HG03064 (cell line): ENCODE measurements at regions not wholly inside any gene's neighbourhood (a gene's known extent, or its start where the extent isn't known, plus 50 kb on each side); places are given as distances from the start of the nearest gene placed in this dataset.
"Not testable (repeated sequence)": the region's sequence is repeated elsewhere in the genome, so short reads cannot be mapped to it uniquely, and the experiment has no call there.

ENCODE experiments used
- ATAC-seq: cut with Tn5 transposase; IDR thresholded peaks from one replicate; pipeline ENCODE4 v1.9.1; 2021; ENCODE audit warnings: low read depth; ENCODE audit not compliant: unreplicated experiment

GRCh38 chr14:43481864-43482263 lies 1025.2 kb downstream of the FSCB start:
- ATAC-seq, result no peak

DNA sequence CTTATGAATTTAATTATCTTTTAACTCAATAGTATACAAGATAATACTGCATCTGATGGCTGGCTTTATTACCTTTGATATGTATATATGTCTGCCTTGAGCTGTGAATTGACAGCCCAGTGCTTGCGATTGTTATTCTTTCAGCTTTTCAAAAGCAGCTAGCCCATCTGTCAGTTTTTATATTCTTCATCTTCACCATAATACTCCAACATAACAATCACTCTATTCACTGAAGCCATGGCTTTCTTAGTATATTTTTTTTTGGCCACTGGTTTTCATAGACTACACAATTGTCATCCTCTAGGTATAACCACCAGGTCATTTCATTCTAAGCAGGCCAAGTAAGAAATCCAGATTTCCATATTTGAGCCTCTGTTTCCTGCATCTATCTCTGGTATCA lies 1026.1 kb downstream of the FSCB start:
- ATAC-seq, result no peak

DNA sequence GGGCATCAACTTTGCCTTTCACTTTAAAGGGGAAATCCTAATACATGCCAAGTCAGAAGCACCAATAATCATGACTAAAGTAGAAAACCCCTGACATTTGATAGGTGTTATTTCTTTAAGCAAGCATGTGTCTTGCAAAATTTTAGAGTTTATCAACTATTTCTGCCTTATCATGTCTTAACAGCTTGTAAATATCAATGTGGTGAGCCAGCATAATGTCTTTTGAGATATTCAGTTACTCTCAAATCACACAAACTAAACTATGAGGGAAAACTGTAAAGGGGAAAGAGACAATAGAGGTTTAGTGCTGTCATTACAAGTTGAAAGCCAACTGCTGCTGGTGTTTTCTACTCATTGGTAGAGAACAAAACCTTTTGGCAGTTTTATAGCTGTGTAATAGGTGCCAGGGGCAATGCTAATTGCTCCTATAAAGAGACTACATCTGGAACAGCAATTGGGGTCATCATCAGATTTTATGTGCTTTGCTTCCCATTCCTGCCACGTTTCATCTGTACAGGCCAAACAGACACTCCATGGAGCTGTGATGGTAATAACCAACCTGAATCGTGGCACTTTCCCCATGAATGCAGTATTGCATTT lies 1027.4 kb downstream of the FSCB start:
- no peak for ATAC-seq

GRCh38 chr14:43476822-43477221 lies 1030.3 kb downstream of the FSCB start:
- no peak for ATAC-seq

- no peak for ATAC-seq
Measured at GRCh38 chr14:43475757-43476156, 1031.3 kb downstream of the FSCB start.

DNA sequence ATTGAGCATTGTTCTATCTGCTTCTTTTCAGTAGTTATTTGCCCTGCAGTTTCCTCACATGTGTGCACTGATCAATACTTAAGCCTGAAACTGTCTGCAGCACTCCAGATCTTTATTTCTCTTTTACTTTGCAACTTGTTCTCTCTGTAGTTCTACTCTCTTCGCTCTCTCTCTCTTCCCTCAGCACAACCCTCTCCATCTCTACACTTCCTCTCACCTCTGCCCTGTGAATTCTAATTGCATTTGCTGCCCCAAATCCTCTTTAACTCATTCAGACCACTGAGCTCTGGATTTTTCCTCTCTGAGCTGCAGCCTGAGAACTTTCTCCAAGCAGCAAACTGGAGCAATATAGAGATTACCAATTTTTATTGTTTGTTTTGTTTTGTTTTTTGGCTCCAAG lies 1035.5 kb downstream of the FSCB start:
- no peak for ATAC-seq

GRCh38 chr14:43464968-43465367 lies 1042.1 kb downstream of the FSCB start:
- no peak for ATAC-seq

GRCh38 chr14:43449291-43449690 lies 1057.8 kb downstream of the FSCB start:
- ATAC-seq, result no peak

GRCh38 chr14:43438056-43438455 lies 1069.0 kb downstream of the FSCB start:
- ATAC-seq, result no peak

DNA sequence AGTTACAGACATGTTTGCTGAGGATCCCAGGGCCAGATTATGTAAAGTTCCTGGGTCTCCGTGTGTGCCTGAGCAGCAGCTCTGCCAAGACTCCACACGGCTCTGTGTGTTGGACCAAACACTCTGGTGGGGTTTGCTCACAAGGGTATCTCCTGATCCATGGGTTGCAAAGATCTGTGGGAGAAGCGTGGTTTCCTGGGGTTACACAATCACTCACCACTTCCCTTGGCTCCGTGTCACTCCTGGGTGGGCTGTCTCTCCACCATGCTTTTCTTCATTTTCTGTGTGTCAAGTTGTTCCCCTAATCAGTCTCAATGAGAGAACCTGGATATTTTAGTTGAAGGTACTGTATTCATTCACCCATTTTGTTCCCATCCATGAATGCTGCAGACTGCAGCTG lies 1088.8 kb downstream of the FSCB start:
- no peak for ATAC-seq

- ATAC-seq, result no peak
Measured at GRCh38 chr14:43413084-43413483, 1094.0 kb downstream of the FSCB start.

DNA sequence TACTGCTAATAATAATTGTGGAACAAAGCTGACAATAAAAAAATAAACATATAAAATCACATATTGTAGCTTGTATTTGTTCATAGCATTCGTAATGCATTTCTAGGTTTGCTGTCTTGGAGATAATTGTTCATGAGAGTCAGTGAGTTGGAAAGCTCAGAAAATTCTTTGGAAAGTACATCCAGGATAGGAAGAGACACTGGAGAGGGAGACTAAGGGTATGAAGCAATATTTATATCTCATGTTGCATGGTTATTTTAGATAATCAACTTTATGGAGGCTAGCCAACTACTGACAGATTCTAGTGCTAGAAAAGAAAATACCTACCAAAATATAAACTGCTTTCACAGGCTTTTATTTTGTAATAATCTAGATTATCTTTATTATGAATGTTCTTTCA lies 1095.2 kb downstream of the FSCB start:
- ATAC-seq, result no peak

DNA sequence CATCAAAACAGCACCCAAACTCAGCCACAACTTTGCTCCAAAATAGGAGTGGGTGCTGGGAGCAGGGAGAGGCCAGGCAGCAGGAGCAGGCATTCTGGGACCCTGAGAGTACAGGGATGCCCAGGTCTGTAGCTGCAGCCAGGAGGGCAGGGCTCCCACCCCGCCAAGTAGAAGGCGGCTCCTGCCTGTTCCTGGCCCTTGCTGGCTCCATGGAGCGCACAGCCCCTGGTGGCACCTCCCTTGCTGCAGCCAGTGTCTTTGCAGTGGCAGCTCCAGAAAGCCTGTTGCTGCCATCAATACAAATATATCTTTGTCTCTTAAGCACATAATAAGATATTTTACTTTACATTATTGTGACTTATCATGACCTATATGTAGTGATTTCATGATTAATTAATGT lies 1096.5 kb downstream of the FSCB start:
- no peak for ATAC-seq

DNA sequence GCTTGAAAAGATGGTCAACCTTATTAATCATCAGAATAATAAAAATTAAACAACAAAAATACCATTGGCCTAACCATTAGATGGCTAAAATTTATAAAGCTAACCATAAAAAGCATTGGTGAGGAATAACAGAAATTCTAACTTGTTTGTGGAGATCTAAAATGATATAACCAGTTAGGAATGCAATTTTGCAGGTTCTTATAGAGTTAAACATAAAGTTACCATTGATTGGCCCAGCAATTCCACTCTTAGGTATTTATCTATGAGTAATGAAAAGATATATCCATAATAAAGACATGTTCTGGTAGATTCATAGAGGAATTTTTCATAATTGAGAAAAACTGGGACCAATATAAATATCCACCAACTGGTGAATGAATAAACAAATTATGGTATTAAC lies 1098.6 kb downstream of the FSCB start:
- ATAC-seq, result no peak

DNA sequence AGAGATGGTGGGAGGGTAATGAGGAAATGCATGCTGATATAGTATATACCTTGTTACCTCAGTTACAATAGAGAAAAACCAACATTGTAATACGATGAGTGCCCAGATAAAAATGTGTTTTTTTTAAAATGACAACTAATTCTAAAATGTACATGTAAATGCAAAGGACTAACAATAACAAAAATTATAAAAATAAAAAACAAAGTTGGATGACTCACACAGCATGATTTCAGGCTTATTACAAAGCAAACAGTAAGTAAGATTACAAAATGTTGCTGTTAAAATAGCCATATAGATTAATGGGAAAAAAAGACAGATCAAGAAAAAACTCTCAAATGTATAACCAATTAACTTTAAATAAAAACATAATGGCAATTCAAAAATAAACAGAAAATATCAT lies 1099.4 kb downstream of the FSCB start:
- ATAC-seq, result no peak

GRCh38 chr14:43406931-43407330 lies 1100.2 kb downstream of the FSCB start:
- ATAC-seq, result no peak

- ATAC-seq, result no peak
Measured at GRCh38 chr14:43399289-43399688, 1107.8 kb downstream of the FSCB start.

DNA sequence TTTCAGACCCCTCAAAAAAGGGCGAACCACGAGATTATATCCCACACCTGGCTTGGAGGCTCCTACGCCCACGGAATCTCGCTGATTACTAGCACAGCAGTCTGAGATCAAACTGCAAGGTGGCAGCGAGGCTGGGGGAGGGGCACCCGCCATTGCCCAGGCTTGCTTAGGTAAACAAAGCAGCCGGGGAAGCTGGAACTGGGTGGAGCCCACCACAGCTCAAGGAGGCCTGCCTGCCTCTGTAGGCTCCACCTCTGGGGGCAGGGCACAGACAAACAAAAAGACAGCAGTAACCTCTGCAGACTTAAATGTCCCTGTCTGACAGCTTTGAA lies 1136.6 kb downstream of the FSCB start:
- not testable (repeated sequence) for ATAC-seq

- no peak for ATAC-seq
Measured at GRCh38 chr14:43369710-43370564, 1137.1 kb downstream of the FSCB start.

DNA sequence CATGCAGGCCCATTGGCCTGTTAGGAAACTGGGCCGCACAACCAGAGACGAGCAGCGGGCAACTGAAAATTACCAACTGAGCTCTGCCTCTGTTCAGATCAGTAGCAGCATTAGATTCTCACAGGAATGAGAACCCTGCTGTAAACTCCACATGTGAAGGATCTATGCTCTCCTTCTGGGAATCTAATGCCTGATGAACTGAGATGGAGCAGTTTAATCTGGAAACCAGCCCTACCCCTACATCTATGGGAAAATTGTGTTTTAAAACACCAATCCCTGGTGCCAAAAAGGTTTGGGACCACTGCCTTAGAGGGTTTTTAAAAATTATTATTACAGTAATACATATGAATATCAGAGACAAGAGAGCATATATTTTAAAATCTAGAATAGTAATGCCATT lies 1144.5 kb downstream of the FSCB start:
- ATAC-seq, result no peak

GRCh38 chr14:43361751-43362150 lies 1145.3 kb downstream of the FSCB start:
- ATAC-seq, result no peak

DNA sequence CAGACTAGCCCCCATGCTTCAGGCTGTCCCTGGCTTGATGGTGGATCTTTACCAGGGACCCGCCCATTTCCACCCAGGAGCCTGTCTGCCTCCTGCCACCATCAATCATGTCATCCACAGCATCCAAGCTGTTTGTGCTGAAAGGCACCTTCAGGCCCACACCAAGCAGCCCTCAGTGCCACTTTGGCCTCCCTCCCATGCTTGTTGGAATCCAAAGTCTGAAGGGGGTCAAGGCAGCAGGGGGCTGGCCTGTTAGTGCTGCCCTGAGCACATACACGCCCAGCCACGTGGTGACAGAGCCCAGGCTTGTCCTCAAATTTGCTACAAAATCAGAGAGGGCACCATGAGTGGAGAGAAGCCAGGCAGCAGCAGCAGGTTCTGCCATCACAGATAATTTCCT lies 1146.8 kb downstream of the FSCB start:
- no peak for ATAC-seq
